CD14-positive monocyte (primary cell): ENCODE measurements at regions not wholly inside any gene's neighbourhood (a gene's known extent, or its start where the extent isn't known, plus 50 kb on each side); places are given as distances from the start of the nearest gene placed in this dataset.
"Not testable (repeated sequence)": the region's sequence is repeated elsewhere in the genome, so short reads cannot be mapped to it uniquely, and the experiment has no call there.

Source experiments
- DNase-seq, 3 donors: peaks; one replicate each; pipeline ENCODE4 v3.0.0-alpha.2; 2011 to 2022
- H2AFZ ChIP-seq: 2 replicates; pipeline ENCODE4 v1.6.0; 2012; ENCODE audit warnings: mild to moderate bottlenecking, low read depth, low read length, inconsistent platforms; ENCODE audit not compliant: insufficient read depth, poor library complexity, severe bottlenecking
- H3K27ac ChIP-seq, 2 donors: 1 replicate in 1 of 2; 2 replicates in 1 of 2; pipeline ENCODE4 v1.5.1; 2012 to 2013; ENCODE audit warnings: low read length in 2 of 2, control low read depth in 1 of 2, inconsistent platforms in 1 of 2, low read depth in 1 of 2, mild to moderate bottlenecking in 1 of 2
- H3K27me3 ChIP-seq, 2 donors: one replicate each; pipeline versions ENCODE4 v1.6.0 to v1.6.1; 2011 to 2013; ENCODE audit warnings: low read length in 2 of 2; ENCODE audit not compliant: control insufficient read depth in 2 of 2, insufficient read depth in 2 of 2
- H3K36me3 ChIP-seq, 2 donors: replicated peaks in 1 of 2; 1 replicate in 1 of 2; 2 replicates in 1 of 2; pipeline versions ENCODE4 v1.5.1 to v1.6.1; 2012 to 2013; ENCODE audit warnings: low read length in 2 of 2, control low read depth in 1 of 2, inconsistent platforms in 1 of 2, mild to moderate bottlenecking in 1 of 2; ENCODE audit not compliant: insufficient read depth in 2 of 2, control insufficient read depth in 1 of 2
- H3K4me1 ChIP-seq, 2 donors: 1 replicate in 1 of 2; 2 replicates in 1 of 2; pipeline versions ENCODE4 v1.5.1 to v1.6.1; 2012 to 2013; ENCODE audit warnings: low read length in 2 of 2, control low read depth in 1 of 2, inconsistent platforms in 1 of 2, mild to moderate bottlenecking in 1 of 2, moderate library complexity in 1 of 2; ENCODE audit not compliant: insufficient read depth in 2 of 2, control insufficient read depth in 1 of 2
- H3K4me2 ChIP-seq: replicated peaks from 2 replicates; pipeline ENCODE3; 2012; ENCODE audit warnings: low read length, moderate library complexity, mild to moderate bottlenecking; ENCODE audit not compliant: poor library complexity, severe bottlenecking; ENCODE audit errors: extremely low read depth
- H3K4me3 ChIP-seq, 3 experiments: fragments of 200-600 bp in 1 of 3; sonication (generic) in 1 of 3; replicated peaks in 1 of 3; 1 replicate in 2 of 3; 2 replicates in 1 of 3; pipeline ENCODE4 v1.5.1; 2011 to 2013; ENCODE audit warnings: low read length in 3 of 3, mild to moderate bottlenecking in 3 of 3, control low read depth in 2 of 3, low read depth in 2 of 3, inconsistent platforms in 1 of 3, moderate library complexity in 1 of 3
- H3K79me2 ChIP-seq: 2 replicates; pipeline ENCODE4 v1.6.0; 2012; ENCODE audit warnings: mild to moderate bottlenecking, control low read depth, inconsistent platforms, low read length, moderate library complexity; ENCODE audit not compliant: insufficient read depth
- H3K9ac ChIP-seq: 2 replicates; pipeline ENCODE4 v1.6.0; 2017; ENCODE audit warnings: low read length, mild to moderate bottlenecking; ENCODE audit not compliant: insufficient read depth, poor library complexity, severe bottlenecking
- H3K9me3 ChIP-seq, 2 donors: replicated peaks in 1 of 2; 1 replicate in 1 of 2; 2 replicates in 1 of 2; pipeline versions ENCODE4 v1.5.1 to v1.6.1; 2012 to 2013; ENCODE audit warnings: low read length in 2 of 2, control low read depth in 1 of 2; ENCODE audit not compliant: control insufficient read depth in 1 of 2, insufficient read depth in 1 of 2
- H4K20me1 ChIP-seq: 2 replicates; pipeline ENCODE4 v1.6.0; 2012; ENCODE audit warnings: mild to moderate bottlenecking, low read length, control low read depth, moderate library complexity; ENCODE audit not compliant: insufficient read depth
- H3K27ac Mint-ChIP-seq, 7 donors: one replicate each; pipeline ENCODE4 v1.8.0; 2020; ENCODE audit warnings: mild to moderate bottlenecking in 7 of 7, mixed read lengths in 7 of 7, moderate library complexity in 6 of 7, inconsistent platforms in 2 of 7
- H3K27me3 Mint-ChIP-seq, 3 donors: one replicate each; pipeline ENCODE4 v1.8.0; 2021 to 2022; ENCODE audit warnings: low read depth in 3 of 3, mild to moderate bottlenecking in 3 of 3, mixed read lengths in 3 of 3, moderate library complexity in 3 of 3, inconsistent platforms in 1 of 3
- H3K36me3 Mint-ChIP-seq, 2 donors: one replicate each; pipeline ENCODE4 v1.8.0; 2020; ENCODE audit warnings: mixed read lengths in 2 of 2, inconsistent platforms in 1 of 2, mild to moderate bottlenecking in 1 of 2
- H3K4me1 Mint-ChIP-seq: one replicate; pipeline ENCODE4 v1.8.0; 2020; ENCODE audit warnings: mild to moderate bottlenecking, mixed read lengths
- H3K4me3 Mint-ChIP-seq, 2 donors: one replicate each; pipeline ENCODE4 v1.8.0; 2020; ENCODE audit warnings: mild to moderate bottlenecking in 2 of 2, mixed read lengths in 2 of 2, moderate library complexity in 1 of 2
- H3K9me3 Mint-ChIP-seq, 7 donors: one replicate each; pipeline ENCODE4 v1.8.0; 2020 to 2022; ENCODE audit warnings: mixed read lengths in 7 of 7, mild to moderate bottlenecking in 6 of 7, moderate library complexity in 6 of 7, inconsistent platforms in 2 of 7
- CTCF ChIP-seq: fragments of 200-600 bp; IDR thresholded peaks from one replicate; pipeline ENCODE4 v1.8.0; 2022; ENCODE audit warnings: antibody characterized with exemption, mild to moderate bottlenecking
- WGBS: methylation state at CpG from one replicate; pipeline ENCODE4 v1.1.5; 2013; ENCODE audit warnings: missing lambda C conversion rate; ENCODE audit not compliant: insufficient coverage; 5-methylcytosine and 5-hydroxymethylcytosine counted together
- intact Hi-C, 2 donors: fragments of 100-400 bp; cut with micrococcal nuclease; formaldehyde crosslinking; loops; one replicate each; pipeline versions ENCODE4 v1.15.0 to v1.15.1; 2023

GRCh38 chr3:178112134-178112533 is 424.1 kb upstream of the KCNMB2 start:
- TF ChIP-seq CTCF, result no peak
- peaks cover 0 to 9% (median 5%) of the 10 kb centered on the region in 7 donors for H3K9me3 Mint-ChIP-seq

DNA sequence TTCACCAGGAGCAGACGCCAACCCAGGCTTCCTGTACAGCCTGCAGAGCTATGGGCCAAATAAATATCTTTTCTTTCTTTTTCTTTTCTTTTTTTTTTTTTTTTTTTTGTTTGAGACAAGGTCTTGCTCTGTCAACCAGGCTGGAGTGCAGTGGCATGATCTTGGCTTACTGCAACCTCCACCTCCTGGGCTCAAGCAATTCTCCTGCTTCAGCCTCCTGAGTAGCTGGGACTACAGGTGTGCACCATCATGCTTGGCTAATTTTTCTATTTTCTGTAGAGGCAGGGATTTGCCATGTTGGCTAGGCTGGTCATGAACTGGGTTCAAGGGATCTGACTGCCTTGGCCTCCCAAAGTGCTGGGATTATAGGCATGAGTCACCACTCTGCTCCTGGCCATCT is 423.7 kb upstream of the KCNMB2 start:
- DNase-seq, H2AFZ ChIP-seq, H3K4me2 ChIP-seq, intact Hi-C loops, H3K27me3 Mint-ChIP-seq, H3K4me3 ChIP-seq, H3K36me3 ChIP-seq, H3K27ac ChIP-seq, H3K4me1 ChIP-seq, H3K9ac ChIP-seq, H3K9me3 Mint-ChIP-seq, H3K27ac Mint-ChIP-seq, H4K20me1 ChIP-seq, H3K79me2 ChIP-seq, H3K36me3 Mint-ChIP-seq, H3K4me1 Mint-ChIP-seq, H3K4me3 Mint-ChIP-seq, H3K27me3 ChIP-seq, H3K9me3 ChIP-seq: not testable (repeated sequence)
- WGBS, result no CpG with 5 or more reads among the region's 1 CpG

More at GRCh38 chr3:178112134-178112533, 424.1 kb upstream of the KCNMB2 start:
- H3K27ac ChIP-seq, result no peak overlapping the region
- Mint-ChIP-seq H3K27ac (no peak overlapping the region), H3K4me1 (no peaks in the 10 kb centered on the region), H3K4me3 (no peak overlapping the region), H3K36me3 (no peaks in the 10 kb centered on the region), H3K27me3 (peaks cover 0 to 2% (median 0%) of the 10 kb centered on the region in 3 donors)
- H3K4me3 ChIP-seq, result no peak overlapping the region
- no peaks in the 10 kb centered on the region for H3K4me1 ChIP-seq
- no peaks in the 10 kb centered on the region for H3K27me3 ChIP-seq
- intact Hi-C loops, result no loop called here
- DNase-seq, result no peak
- WGBS, result 100% methylated on average over 4 of the region's 6 CpGs
- H2AFZ ChIP-seq, result no peak overlapping the region
- H4K20me1 ChIP-seq, result no peaks in the 10 kb centered on the region
- no peaks in the 10 kb centered on the region for H3K9me3 ChIP-seq
- no peak overlapping the region for H3K9ac ChIP-seq
- no peaks in the 10 kb centered on the region for H3K79me2 ChIP-seq
- no peaks in the 10 kb centered on the region for H3K36me3 ChIP-seq
- H3K4me2 ChIP-seq, result no peak overlapping the region
